Myocyte (in vitro differentiated cells): ENCODE measurements at regions not wholly inside any gene's neighbourhood (a gene's known extent, or its start where the extent isn't known, plus 50 kb on each side); places are given as distances from the start of the nearest gene placed in this dataset.

ENCODE experiments used
- DNase-seq: peaks from one replicate; pipeline ENCODE4 v3.0.0-alpha.2; 2012; ENCODE audit warnings: low read depth

- no peak for DNase-seq
These were observed 431.5 kb downstream of the DCDC2C start for GRCh38 chr2:4134551-4135550.

- DNase-seq: no peak
These were observed 432.4 kb downstream of the DCDC2C start for GRCh38 chr2:4135765-4136164.

DNA sequence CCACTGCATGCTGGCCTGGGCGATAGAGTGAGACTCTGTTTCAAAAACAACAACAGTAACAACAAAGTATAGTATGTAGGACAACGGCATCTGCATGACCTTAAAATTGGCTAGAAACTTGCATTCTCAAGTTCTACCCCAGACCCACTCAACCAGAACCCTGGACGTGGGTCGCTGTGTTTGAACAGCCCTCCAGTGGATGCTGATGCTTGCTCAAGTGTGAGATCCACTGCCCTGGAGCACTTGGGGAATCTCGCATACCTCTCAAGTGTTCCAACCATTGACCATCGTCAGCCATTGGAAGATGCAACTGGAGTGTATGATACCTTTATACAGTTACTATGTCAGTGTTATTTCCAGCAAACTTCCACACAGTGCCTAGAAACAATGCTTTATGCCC, 435.9 kb downstream of the DCDC2C start:
- no peak for DNase-seq

DNA sequence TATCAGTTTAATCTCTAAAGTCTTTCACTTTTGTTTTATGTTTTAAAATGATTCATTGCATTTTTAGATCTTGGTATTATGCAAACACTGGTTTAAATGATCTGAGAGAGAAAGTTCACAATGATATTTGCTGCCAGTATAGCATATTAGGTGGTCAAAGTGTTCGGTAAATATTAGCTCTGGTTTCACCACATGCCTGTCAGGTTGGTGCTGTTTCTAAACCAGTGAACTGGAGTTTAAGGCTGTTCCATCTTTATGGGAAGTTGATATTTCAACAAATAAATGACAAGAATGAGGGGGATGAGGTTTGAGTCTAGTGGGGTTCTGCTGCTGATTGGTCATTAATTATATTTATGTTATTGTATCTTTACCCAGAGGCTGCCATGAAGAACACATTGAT, 436.4 kb downstream of the DCDC2C start:
- DNase-seq: no peak

DNA sequence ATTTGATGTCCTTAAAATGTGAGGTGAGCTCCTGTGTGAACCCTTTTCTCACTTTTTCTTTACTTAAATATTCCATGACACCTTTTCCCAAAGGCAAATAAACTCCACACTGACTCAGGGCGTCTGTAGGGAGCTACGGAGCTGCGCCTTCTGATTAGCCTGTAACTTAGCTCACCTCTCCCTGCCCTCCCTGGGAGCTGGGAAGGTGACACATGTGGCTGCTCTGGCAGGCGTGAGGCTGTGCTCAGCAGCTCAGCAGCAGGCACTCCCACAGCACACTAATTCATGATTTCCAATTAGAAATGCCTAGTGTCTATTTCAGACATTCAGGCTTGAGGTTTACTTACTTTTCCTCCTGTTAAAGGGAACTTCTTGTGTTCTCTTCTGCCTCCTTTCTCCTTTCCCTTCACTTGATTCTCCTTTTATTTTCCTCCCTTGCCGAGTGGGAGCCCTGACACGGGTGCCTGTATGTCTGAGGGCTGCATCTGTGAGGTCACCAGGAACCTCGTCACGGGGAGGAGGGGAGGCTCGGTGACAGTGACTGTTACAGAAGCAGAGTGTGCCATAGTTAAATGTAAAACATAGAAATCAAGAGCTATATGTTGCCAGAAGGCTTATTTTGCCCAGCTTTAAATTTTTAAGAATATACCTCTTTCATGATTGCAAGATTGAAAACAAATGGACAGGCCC, 437.1 kb downstream of the DCDC2C start:
- DNase-seq: no peak

DNA sequence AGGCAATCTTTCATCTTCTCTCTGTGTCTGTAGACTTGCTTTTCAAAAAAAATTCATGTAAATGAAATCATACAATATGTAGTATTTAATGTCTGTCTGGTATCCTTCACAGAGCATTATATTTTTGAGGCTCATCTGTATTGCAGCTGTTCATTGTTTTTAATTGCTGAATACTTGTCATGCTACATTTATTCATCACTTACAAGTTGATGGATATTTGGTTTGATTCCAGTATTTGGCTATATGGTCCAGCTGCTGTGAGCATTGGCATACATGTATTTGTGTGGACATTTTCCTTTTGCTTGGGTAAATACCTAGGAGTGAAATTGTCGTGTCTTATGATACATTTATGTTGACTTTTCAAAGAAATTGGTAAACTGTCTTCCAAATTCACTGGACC, 441.4 kb downstream of the DCDC2C start:
- no peak for DNase-seq

GRCh38 chr2:4151521-4151920, 448.1 kb downstream of the DCDC2C start:
- DNase-seq: no peak

- DNase-seq: no peak
These were observed 448.7 kb downstream of the DCDC2C start for GRCh38 chr2:4152051-4152450.

DNA sequence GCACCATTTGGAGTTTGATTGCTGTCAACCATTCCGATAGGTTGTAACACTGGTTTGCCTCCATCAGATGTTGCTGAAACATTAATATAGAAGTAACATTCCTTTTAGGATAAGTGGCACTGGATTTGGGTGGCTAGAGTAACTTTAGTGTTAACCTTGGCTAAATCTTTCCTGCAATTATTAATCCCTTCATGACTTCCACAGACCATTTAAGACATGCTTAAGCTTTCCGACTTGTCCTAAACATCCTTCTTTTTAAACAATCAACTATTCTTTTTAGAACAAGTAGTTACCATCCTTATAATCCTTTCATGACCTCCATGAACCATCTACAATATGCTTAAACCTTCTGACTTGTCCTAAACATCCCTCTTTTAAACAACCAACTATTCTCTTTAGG, 465.5 kb downstream of the DCDC2C start:
- DNase-seq: no peak

- DNase-seq: no peak
These were observed 471.4 kb downstream of the DCDC2C start for GRCh38 chr2:4174796-4175195.

- DNase-seq: no peak
These were observed 472.0 kb downstream of the DCDC2C start for GRCh38 chr2:4175343-4175742.

- DNase-seq: no peak
These were observed 477.3 kb downstream of the DCDC2C start for GRCh38 chr2:4180631-4181030.

DNA sequence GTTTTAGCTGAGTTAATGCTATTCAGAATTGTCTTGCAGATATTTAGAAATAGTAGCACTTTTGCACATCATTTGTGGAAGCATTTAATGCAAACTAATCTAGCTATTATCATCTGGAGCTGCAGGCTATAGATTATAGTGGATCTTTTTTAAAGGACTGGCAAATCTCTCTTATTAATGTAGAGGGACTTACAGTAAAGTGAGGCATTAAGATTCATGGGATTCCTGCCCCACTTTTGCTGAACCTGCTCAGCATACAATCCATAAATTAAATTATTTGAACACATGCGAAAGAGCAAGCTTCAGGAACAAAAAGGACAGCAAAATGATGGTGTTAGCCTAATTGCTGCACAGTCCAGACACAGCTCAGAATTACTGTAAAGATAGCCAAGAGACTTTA, 477.7 kb downstream of the DCDC2C start:
- DNase-seq: no peak

DNA sequence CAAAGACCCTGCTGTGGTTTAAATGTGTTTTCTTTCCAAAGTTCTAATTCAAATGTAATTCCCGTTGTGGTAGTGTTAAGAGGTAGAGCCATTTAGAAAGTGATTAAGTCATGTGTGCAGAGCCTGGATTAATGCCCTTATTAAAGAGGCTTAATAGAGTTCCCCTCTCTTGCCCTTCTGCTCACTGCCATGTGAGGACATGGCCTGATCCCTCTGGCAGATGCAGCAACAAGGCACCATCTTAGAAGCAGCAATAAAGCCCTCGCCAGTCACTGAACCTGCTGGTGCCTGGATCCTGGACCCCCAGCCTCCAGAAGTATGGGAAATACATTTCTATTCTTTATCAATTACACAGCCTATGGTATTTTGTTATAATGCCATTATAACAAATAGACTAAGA, 485.2 kb downstream of the DCDC2C start:
- no peak for DNase-seq

GRCh38 chr2:4190548-4190947, 487.2 kb downstream of the DCDC2C start:
- no peak for DNase-seq

DNA sequence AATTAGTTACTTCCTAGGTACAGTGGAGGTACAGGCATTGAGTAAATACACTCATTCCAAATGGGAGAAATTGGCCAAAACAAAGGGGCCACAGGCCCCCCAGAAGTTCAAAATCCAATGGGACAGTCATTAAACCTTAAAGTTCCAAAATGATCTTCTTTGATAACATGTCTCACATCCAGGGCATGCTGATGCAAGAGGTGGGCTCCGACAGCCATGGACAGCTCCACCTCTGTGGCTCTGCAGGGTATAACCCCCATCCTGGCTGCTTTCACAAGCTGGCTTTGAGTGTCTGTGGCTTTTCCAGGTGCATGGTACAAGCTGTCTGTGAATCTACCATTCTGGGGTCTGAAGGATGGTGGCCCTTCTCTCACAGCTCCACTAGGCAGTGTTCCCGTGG, 488.7 kb downstream of the DCDC2C start:
- DNase-seq: no peak

DNA sequence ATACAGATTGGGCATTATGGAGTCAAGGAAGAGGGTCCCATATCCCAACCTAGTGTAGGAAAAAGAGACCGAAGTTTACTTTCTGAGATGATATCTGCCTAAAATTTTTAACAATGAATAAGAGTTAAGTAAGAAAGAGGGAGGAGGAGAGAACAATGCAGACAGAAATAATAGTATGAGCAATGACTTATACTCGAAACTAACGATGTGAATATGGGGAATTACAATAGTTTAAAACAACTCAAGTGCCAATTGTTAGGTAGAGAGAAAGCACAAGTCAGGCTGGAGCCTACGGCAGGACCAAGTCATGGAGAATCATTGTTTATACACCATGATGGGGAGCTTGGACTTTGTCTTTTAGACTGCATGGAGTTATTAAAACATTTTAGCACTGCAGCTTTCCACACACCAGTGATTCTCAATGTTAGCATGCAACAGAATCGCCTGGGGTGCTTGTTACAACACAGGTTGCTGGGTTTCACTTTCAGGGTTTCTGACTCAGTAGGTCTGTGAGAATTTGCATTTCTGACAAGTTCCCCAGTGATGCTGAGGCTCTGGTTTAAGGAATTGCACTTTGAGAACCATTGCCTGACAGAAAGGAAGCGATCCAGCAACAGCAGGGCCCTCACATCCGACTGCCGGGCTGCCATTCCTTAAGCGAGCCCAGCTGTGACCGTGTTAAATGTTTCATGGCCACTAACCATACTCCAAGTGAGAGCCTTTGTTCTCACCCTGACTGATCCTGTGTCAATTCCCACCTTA, 511.2 kb downstream of the DCDC2C start:
- no peak for DNase-seq

GRCh38 chr2:4217737-4218136, 514.4 kb downstream of the DCDC2C start:
- DNase-seq: no peak

DNA sequence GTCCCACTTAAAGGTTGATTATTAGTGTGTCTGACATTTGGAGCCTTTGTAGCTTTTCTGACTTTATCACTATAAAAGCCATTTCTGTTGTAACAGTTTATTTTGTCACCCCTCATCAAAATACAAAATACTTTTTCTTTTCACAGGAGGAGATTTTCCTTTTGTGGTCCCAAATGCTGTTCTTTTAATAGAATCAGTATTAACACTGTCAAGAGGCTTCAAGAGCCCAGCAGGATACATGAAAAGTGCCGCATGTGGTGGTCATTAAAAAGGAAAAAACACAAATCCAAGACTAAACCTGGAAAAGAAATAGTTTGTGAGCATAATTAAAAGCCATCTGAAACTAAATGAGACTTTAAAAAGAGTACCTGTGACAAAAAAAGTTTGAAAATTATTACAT, 515.7 kb downstream of the DCDC2C start:
- DNase-seq: no peak

- no peak for DNase-seq
These were observed 516.2 kb downstream of the DCDC2C start for GRCh38 chr2:4219571-4219970.

DNA sequence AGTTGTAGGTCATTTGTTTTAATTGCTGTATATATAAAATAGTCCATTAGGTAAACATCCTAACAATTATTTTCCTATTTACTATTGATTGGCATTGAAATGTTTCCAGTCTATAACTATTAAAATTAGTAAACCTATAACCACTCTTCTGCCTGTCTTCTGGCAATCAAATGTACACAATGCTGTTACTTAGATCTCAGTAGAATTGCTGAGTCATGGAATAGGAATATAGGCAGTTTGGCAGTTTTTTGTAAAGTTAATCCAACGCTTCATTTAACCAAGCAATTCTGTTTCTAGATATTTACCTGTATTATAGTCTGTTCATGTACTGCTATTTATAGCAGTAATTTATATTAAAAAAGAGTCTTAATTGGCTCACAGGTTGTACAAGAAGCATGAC, 518.1 kb downstream of the DCDC2C start:
- DNase-seq: no peak

- no peak for DNase-seq
These were observed 518.5 kb downstream of the DCDC2C start for GRCh38 chr2:4221845-4222244.
